ENCODE measurements at regions not wholly inside any gene's neighbourhood (a gene's known extent, or its start where the extent isn't known, plus 50 kb on each side); places are given as distances from the start of the nearest gene placed in this dataset.

- 22 to 29% methylated on average over 6 of the region's 6 CpGs for WGBS, 2 donors
- ATAC-seq (ENCODE audit: insufficient read depth, low FRiP score) (peak; percentile 41), DNase-seq (peak; percentile 43 to 76 (median 67))
- Histone ChIP-seq H3K9ac (ENCODE audit: insufficient read depth in 1 of 2, low read length in 2 of 2) (no peak overlapping the region), H3K4me3 (no peak overlapping the region), H3K9me3 (ENCODE audit: control insufficient read depth in 4 of 4, insufficient read depth in 3 of 4, low read length in 3 of 4) (no peaks in the 10 kb centered on the region), H3K4me1 (ENCODE audit: control insufficient read depth in 5 of 5, insufficient read depth in 5 of 5, low read length in 5 of 5) (no peaks in the 10 kb centered on the region), H3K36me3 (ENCODE audit: control insufficient read depth in 4 of 4, insufficient read depth in 4 of 4, low read length in 4 of 4) (no peaks in the 10 kb centered on the region), H3K27ac (ENCODE audit: low read depth in 1 of 2, low read length in 1 of 2) (no peak overlapping the region), H3K27me3 (ENCODE audit: control insufficient read depth in 3 of 3, insufficient read depth in 3 of 3, low read length in 2 of 3) (no peaks in the 10 kb centered on the region)
- peak; percentile 4 for TF ChIP-seq CTCF (IDR thresholded peaks at IDR 0.05; ENCODE audit: control extremely low read depth, extremely low read depth)
These were observed 506.9 kb upstream of the PCDH10 start for GRCh38 chr4:132642016-132642817.

GRCh38 chr4:132646186-132646585 lies 502.9 kb upstream of the PCDH10 start:
- WGBS, 2 donors: 79 to 84% methylated on average over 2 of the region's 2 CpGs
- Histone ChIP-seq H3K27ac (ENCODE audit: low read depth in 1 of 2, low read length in 1 of 2) (no peak overlapping the region), H3K4me3 (no peak overlapping the region), H3K27me3 (ENCODE audit: control insufficient read depth in 3 of 3, insufficient read depth in 3 of 3, low read length in 2 of 3) (no peaks in the 10 kb centered on the region), H3K36me3 (ENCODE audit: control insufficient read depth in 4 of 4, insufficient read depth in 4 of 4, low read length in 4 of 4) (no peaks in the 10 kb centered on the region), H3K9me3 (ENCODE audit: control insufficient read depth in 4 of 4, insufficient read depth in 3 of 4, low read length in 3 of 4) (no peaks in the 10 kb centered on the region), H3K9ac (ENCODE audit: insufficient read depth in 1 of 2, low read length in 2 of 2) (no peak overlapping the region), H3K4me1 (ENCODE audit: control insufficient read depth in 5 of 5, insufficient read depth in 5 of 5, low read length in 5 of 5) (no peaks in the 10 kb centered on the region)
- TF ChIP-seq CTCF (IDR thresholded peaks at IDR 0.05; ENCODE audit: control extremely low read depth, extremely low read depth): no peak
- DNase-seq: no peak
- ATAC-seq (ENCODE audit: insufficient read depth, low FRiP score): no peak

- Histone ChIP-seq H3K4me1 (ENCODE audit: control insufficient read depth in 5 of 5, insufficient read depth in 5 of 5, low read length in 5 of 5) (no peaks in the 10 kb centered on the region), H3K27me3 (ENCODE audit: control insufficient read depth in 3 of 3, insufficient read depth in 3 of 3, low read length in 2 of 3) (no peaks in the 10 kb centered on the region), H3K36me3 (ENCODE audit: control insufficient read depth in 4 of 4, insufficient read depth in 4 of 4, low read length in 4 of 4) (no peaks in the 10 kb centered on the region), H3K9ac (ENCODE audit: insufficient read depth in 1 of 2, low read length in 2 of 2) (no peak overlapping the region), H3K4me3 (no peak overlapping the region), H3K9me3 (ENCODE audit: control insufficient read depth in 4 of 4, insufficient read depth in 3 of 4, low read length in 3 of 4) (no peaks in the 10 kb centered on the region), H3K27ac (ENCODE audit: low read depth in 1 of 2, low read length in 1 of 2) (no peak overlapping the region)
- DNase-seq (peak in 2 of 3 donors; percentile 20 to 74), ATAC-seq (ENCODE audit: insufficient read depth, low FRiP score) (no peak)
- no peak for TF ChIP-seq CTCF (IDR thresholded peaks at IDR 0.05; ENCODE audit: control extremely low read depth, extremely low read depth)
- 89% methylated on average over 2 of the region's 2 CpGs for WGBS, 2 donors
These were observed 497.9 kb upstream of the PCDH10 start for GRCh38 chr4:132651196-132651595.
